HepG2 (cell line): ENCODE measurements at regions not wholly inside any gene's neighbourhood (a gene's known extent, or its start where the extent isn't known, plus 50 kb on each side); places are given as distances from the start of the nearest gene placed in this dataset.

Source experiments
- ATAC-seq: fragments of 200-7000 bp; cut with Tn5 transposase; 3 replicates; pipeline ENCODE4 v1.9.1; 2020; ENCODE audit warnings: mild to moderate bottlenecking, moderate library complexity
- BruUV-seq: library from RNA; stranded (reverse); fragments of 400-500 nt; replicated peaks from 2 replicates; lab custom pipeline; 2021; lab: Mats Ljungman, UMichigan
- CTCF ChIA-PET: fragments of 300-600 bp; formaldehyde crosslinking; extraction: SDS; loops from one replicate; lab custom pipeline; 2021; ENCODE audit warnings: low total read pairs, inconsistent platforms, low intra/inter-chr PET ratio; lab: Yijun Ruan, JAX
- POLR2A ChIA-PET: fragments of 350-600 bp; sonication (Branson Sonifier 250); formaldehyde crosslinking; loops from one replicate; lab custom pipeline; 2020; ENCODE audit warnings: antibody characterized with exemption, inconsistent platforms; lab: Yijun Ruan, JAX
- DNase-seq: peaks from one replicate; pipeline ENCODE4 v3.0.0-alpha.2; 2015; ENCODE audit warnings: low spot score
- FAIRE-seq: peaks from 3 replicates; lab custom pipeline; 2011; peaks lifted over from hg19 to GRCh38; lab: Jason Lieb, UNC
- H2AFZ ChIP-seq: one replicate; pipeline ENCODE4 v1.6.1; 2011; ENCODE audit warnings: low read length, inconsistent platforms
- H3K27ac ChIP-seq: fragments of 300-600 bp; 3 replicates; pipeline ENCODE4 v1.8.0; 2011; ENCODE audit warnings: mixed run types, mild to moderate bottlenecking, mixed read lengths, low read length, inconsistent platforms; ENCODE audit not compliant: insufficient read depth; ENCODE audit errors: extremely low read length
- H3K27me3 ChIP-seq, 2 experiments: fragments of 200-600 bp in 1 of 2; 2 replicates in 1 of 2; 3 replicates in 1 of 2; pipeline versions ENCODE4 v1.6.0 to v1.8.0; 2011; ENCODE audit warnings: low read length in 2 of 2, mild to moderate bottlenecking in 2 of 2, moderate library complexity in 2 of 2, inconsistent platforms in 1 of 2; ENCODE audit not compliant: insufficient read depth in 2 of 2, control insufficient read depth in 1 of 2
- H3K36me3 ChIP-seq, 2 experiments: fragments of 200-600 bp in 1 of 2; replicated peaks in 1 of 2; 2 replicates in 1 of 2; 3 replicates in 1 of 2; pipeline versions ENCODE4 v1.5.1 to v1.8.0; 2011; ENCODE audit warnings: low read length in 2 of 2, inconsistent platforms in 1 of 2; ENCODE audit not compliant: insufficient read depth in 2 of 2, control insufficient read depth in 1 of 2
- H3K4me1 ChIP-seq: 2 replicates; pipeline ENCODE4 v1.5.1; 2012; ENCODE audit warnings: low read length, inconsistent platforms; ENCODE audit not compliant: insufficient read depth
- H3K4me2 ChIP-seq: 2 replicates; pipeline ENCODE4 v1.6.0; 2011; ENCODE audit warnings: low read depth, low read length, inconsistent platforms
- H3K4me3 ChIP-seq, 3 experiments: fragments of 200-600 bp in 1 of 3; sonication (generic), shearing (Covaris generic) in 1 of 3; replicated peaks in 1 of 3; 2 replicates each; pipeline ENCODE4 v1.5.1; 2011 to 2016; ENCODE audit warnings: low read length in 3 of 3, inconsistent platforms in 2 of 3, low read depth in 2 of 3, mild to moderate bottlenecking in 2 of 3, control low read depth in 1 of 3, mixed read lengths in 1 of 3; ENCODE audit not compliant: insufficient read depth in 1 of 3
- H3K79me2 ChIP-seq: one replicate; pipeline ENCODE4 v1.6.1; 2011; ENCODE audit warnings: low read length, inconsistent platforms; ENCODE audit not compliant: insufficient read depth
- H3K9ac ChIP-seq: 2 replicates; pipeline ENCODE4 v1.6.0; 2011; ENCODE audit warnings: mild to moderate bottlenecking, low read depth, low read length, inconsistent platforms; ENCODE audit not compliant: insufficient read depth
- H3K9me3 ChIP-seq: 2 replicates; pipeline ENCODE4 v1.5.1; 2012; ENCODE audit warnings: mild to moderate bottlenecking, low read length
- H4K20me1 ChIP-seq: 2 replicates; pipeline ENCODE4 v1.6.0; 2011; ENCODE audit warnings: inconsistent platforms, mild to moderate bottlenecking, low read length, moderate library complexity; ENCODE audit not compliant: insufficient read depth
- ARID2 ChIP-seq: sonication (generic); formaldehyde crosslinking; IDR thresholded peaks from 2 replicates; pipeline ENCODE4 v1.8.1; 2022; ENCODE audit warnings: mild to moderate bottlenecking, missing genetic modification reagents, borderline replicate concordance
- HOXA7 ChIP-seq: sonication (generic); formaldehyde crosslinking; IDR thresholded peaks from 2 replicates; pipeline ENCODE4 v1.8.1; 2022; ENCODE audit warnings: mild to moderate bottlenecking, missing genetic modification reagents, moderate library complexity
- PHF8 ChIP-seq: sonication (generic); formaldehyde crosslinking; IDR thresholded peaks from 2 replicates; pipeline ENCODE4 v1.5.0; 2020; ENCODE audit warnings: missing genetic modification reagents
- RELA ChIP-seq: sonication (generic); formaldehyde crosslinking; IDR thresholded peaks from 2 replicates; pipeline ENCODE4 v1.4.0; 2020; ENCODE audit warnings: missing genetic modification reagents
- SKI ChIP-seq: fragments of 450-650 bp; IDR thresholded peaks from one replicate; pipeline ENCODE4 v1.6.1; 2018; ENCODE audit warnings: mild to moderate bottlenecking; ENCODE audit not compliant: partially characterized antibody
- SNRNP70 ChIP-seq: fragments of 200-400 bp; formaldehyde crosslinking; IDR thresholded peaks from 2 replicates; pipeline ENCODE4 v1.6.1; 2017; ENCODE audit warnings: mild to moderate bottlenecking, low read depth, low read length, moderate library complexity
- SOX6 ChIP-seq, 2 experiments: fragments of 450-650 bp in 1 of 2; sonication (generic) in 1 of 2; formaldehyde crosslinking in 1 of 2; IDR thresholded peaks; 2 replicates each; pipeline versions ENCODE4 v1.4.0 to v1.6.1; 2017 to 2020; ENCODE audit warnings: antibody characterized with exemption in 1 of 2, mild to moderate bottlenecking in 1 of 2, missing genetic modification reagents in 1 of 2
- ZNF274 ChIP-seq: sonication (generic); formaldehyde crosslinking; IDR thresholded peaks from 2 replicates; pipeline ENCODE4 v1.5.1; 2020; ENCODE audit warnings: mild to moderate bottlenecking, missing genetic modification reagents
- ZNF44 ChIP-seq: sonication (generic); formaldehyde crosslinking; IDR thresholded peaks from 2 replicates; pipeline ENCODE4 v1.5.1; 2020; ENCODE audit warnings: mild to moderate bottlenecking, missing genetic modification reagents
- ZNF567 ChIP-seq: sonication (generic); formaldehyde crosslinking; IDR thresholded peaks from 2 replicates; pipeline ENCODE4 v1.8.1; 2023; ENCODE audit warnings: mild to moderate bottlenecking, missing genetic modification reagents, borderline replicate concordance
- ZNF703 ChIP-seq: sonication (generic); formaldehyde crosslinking; IDR thresholded peaks from 2 replicates; pipeline ENCODE4 v1.5.1; 2020; ENCODE audit warnings: missing genetic modification reagents, mild to moderate bottlenecking, moderate library complexity, borderline replicate concordance
- ZSCAN29 ChIP-seq: sonication (generic); formaldehyde crosslinking; conservative IDR thresholded peaks from 2 replicates; pipeline ENCODE4 v1.4.0; 2020; ENCODE audit warnings: mild to moderate bottlenecking, missing genetic modification reagents
- WGBS: methylation state at CpG from one replicate; pipeline ENCODE4 v1.1.6; 2017; ENCODE audit warnings: low lambda C conversion rate; 5-methylcytosine and 5-hydroxymethylcytosine counted together
- in situ Hi-C: cut with HindIII; loops from 2 replicates; pipeline ENCODE4 v1.10.0; 2017; ENCODE audit warnings: low pct_unique_long_range_greater_than_20kb; ENCODE audit not compliant: extremely low pct_ligation_motif_present
- intact Hi-C: fragments of 100-400 bp; cut with micrococcal nuclease; formaldehyde crosslinking; loops from one replicate; pipeline ENCODE4 v1.10.0; 2022; ENCODE audit not compliant: unreplicated experiment
- TF ChIP-seq, protein P1 (sequence below): sonication (generic); formaldehyde crosslinking; IDR thresholded peaks from 2 replicates; pipeline ENCODE4 v1.5.1; 2020; ENCODE audit warnings: missing genetic modification reagents, mild to moderate bottlenecking, borderline replicate concordance
- TF ChIP-seq, protein P2 (sequence below): sonication (generic); formaldehyde crosslinking; IDR thresholded peaks from 2 replicates; pipeline ENCODE4 v1.9.0; 2021; ENCODE audit warnings: missing genetic modification reagents, borderline replicate concordance
- TF ChIP-seq, protein P3 (sequence below): sonication (generic); formaldehyde crosslinking; IDR thresholded peaks from 2 replicates; pipeline ENCODE4 v1.4.0; 2020; ENCODE audit warnings: missing genetic modification reagents

- TF ChIP-seq, protein P1, sequence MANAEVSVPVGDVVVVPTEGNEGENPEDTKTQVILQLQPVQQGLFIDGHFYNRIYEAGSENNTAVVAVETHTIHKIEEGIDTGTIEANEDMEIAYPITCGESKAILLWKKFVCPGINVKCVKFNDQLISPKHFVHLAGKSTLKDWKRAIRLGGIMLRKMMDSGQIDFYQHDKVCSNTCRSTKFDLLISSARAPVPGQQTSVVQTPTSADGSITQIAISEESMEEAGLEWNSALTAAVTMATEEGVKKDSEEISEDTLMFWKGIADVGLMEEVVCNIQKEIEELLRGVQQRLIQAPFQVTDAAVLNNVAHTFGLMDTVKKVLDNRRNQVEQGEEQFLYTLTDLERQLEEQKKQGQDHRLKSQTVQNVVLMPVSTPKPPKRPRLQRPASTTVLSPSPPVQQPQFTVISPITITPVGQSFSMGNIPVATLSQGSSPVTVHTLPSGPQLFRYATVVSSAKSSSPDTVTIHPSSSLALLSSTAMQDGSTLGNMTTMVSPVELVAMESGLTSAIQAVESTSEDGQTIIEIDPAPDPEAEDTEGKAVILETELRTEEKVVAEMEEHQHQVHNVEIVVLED = no peak
- TF ChIP-seq ZNF567 (CRISPR knock-in tag) (no peak), PHF8 (no peak), ZNF703 (no peak), HOXA7 (CRISPR knock-in tag) (no peak), SKI (no peak), SNRNP70 (no peak), RELA (CRISPR knock-in tag) (no peak)
These were observed 106.4 kb upstream of the SESN3 start (continued) for GRCh38 chr11:95337175-95337957.

DNA sequence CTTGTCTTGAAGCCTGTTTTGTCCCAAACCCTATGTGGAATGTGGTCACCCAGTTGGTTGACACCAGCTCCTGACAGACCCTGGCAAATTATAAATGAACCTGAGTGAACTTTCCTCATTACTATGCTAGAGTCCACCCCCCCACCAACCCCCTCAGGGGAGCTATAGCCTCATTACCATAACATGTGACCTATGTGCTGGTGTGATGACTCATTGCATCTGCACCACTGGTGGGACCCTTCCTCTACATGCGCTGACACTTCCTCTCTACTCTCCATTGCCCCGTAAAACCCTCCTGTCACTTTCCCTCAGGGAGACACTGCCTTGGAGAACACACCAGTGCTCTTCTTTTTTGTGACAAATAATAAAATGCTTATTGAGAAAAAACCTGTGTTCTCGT, 105.0 kb upstream of the SESN3 start:
- POLR2A ChIA-PET = no interaction called here
- no TSS peak for BruUV-seq
- CTCF ChIA-PET = no interaction called here
- H3K27ac ChIP-seq = no peak overlapping the region
- H3K4me2 ChIP-seq = no peak overlapping the region
- 45% methylated on average over 3 of the region's 3 CpGs for WGBS
- no peak for FAIRE-seq
- no peak overlapping the region for H3K9ac ChIP-seq
- intact Hi-C loops (no loop called here), in situ Hi-C loops (no loop called here)
- H2AFZ ChIP-seq = no peak overlapping the region
- no peaks in the 10 kb centered on the region for H3K36me3 ChIP-seq
- H3K9me3 ChIP-seq = no peaks in the 10 kb centered on the region
- H3K79me2 ChIP-seq = no peaks in the 10 kb centered on the region
- no peak overlapping the region for H3K4me3 ChIP-seq
- no peak for DNase-seq
- H3K4me1 ChIP-seq = no peaks in the 10 kb centered on the region
- H3K27me3 ChIP-seq = no peaks in the 10 kb centered on the region
- no peaks in the 10 kb centered on the region for H4K20me1 ChIP-seq
- no peak for ATAC-seq
- TF ChIP-seq, protein P2, sequence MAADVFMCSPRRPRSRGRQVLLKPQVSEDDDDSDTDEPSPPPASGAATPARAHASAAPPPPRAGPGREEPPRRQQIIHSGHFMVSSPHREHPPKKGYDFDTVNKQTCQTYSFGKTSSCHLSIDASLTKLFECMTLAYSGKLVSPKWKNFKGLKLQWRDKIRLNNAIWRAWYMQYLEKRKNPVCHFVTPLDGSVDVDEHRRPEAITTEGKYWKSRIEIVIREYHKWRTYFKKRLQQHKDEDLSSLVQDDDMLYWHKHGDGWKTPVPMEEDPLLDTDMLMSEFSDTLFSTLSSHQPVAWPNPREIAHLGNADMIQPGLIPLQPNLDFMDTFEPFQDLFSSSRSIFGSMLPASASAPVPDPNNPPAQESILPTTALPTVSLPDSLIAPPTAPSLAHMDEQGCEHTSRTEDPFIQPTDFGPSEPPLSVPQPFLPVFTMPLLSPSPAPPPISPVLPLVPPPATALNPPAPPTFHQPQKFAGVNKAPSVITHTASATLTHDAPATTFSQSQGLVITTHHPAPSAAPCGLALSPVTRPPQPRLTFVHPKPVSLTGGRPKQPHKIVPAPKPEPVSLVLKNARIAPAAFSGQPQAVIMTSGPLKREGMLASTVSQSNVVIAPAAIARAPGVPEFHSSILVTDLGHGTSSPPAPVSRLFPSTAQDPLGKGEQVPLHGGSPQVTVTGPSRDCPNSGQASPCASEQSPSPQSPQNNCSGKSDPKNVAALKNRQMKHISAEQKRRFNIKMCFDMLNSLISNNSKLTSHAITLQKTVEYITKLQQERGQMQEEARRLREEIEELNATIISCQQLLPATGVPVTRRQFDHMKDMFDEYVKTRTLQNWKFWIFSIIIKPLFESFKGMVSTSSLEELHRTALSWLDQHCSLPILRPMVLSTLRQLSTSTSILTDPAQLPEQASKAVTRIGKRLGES (CRISPR knock-in tag) = no peak
- TF ChIP-seq ZSCAN29 (CRISPR knock-in tag) (no peak), ARID2 (CRISPR knock-in tag) (no peak), ZNF44 (CRISPR knock-in tag) (no peak), SOX6 (IDR thresholded peaks at IDR 0.05) (no peak), SOX6 (CRISPR knock-in tag; IDR thresholded peaks at IDR 0.05) (no peak), ZNF274 (CRISPR knock-in tag) (no peak)
- TF ChIP-seq, protein P3, sequence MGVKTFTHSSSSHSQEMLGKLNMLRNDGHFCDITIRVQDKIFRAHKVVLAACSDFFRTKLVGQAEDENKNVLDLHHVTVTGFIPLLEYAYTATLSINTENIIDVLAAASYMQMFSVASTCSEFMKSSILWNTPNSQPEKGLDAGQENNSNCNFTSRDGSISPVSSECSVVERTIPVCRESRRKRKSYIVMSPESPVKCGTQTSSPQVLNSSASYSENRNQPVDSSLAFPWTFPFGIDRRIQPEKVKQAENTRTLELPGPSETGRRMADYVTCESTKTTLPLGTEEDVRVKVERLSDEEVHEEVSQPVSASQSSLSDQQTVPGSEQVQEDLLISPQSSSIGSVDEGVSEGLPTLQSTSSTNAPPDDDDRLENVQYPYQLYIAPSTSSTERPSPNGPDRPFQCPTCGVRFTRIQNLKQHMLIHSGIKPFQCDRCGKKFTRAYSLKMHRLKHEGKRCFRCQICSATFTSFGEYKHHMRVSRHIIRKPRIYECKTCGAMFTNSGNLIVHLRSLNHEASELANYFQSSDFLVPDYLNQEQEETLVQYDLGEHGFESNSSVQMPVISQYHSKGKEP (CRISPR knock-in tag) = no peak
